ENCODE measurements at regions not wholly inside any gene's neighbourhood (a gene's known extent, or its start where the extent isn't known, plus 50 kb on each side); places are given as distances from the start of the nearest gene placed in this dataset.

GRCh38 chr12:73221836-73222235 is 949.7 kb downstream of the TRHDE start:
- H3K4me1 ChIP-seq (ENCODE audit: insufficient read depth) = peaks cover 11% of the 10 kb centered on the region
- no peaks in the 10 kb centered on the region for H4K20me1 ChIP-seq (replicated peaks; ENCODE audit: insufficient read depth)
- H3K27me3 Mint-ChIP-seq (ENCODE audit: insufficient read depth, low read depth, poor library complexity) = no peaks in the 10 kb centered on the region
- H3K4me1 Mint-ChIP-seq = no peaks in the 10 kb centered on the region
- no peak overlapping the region for H3K27ac Mint-ChIP-seq
- 0 out of 3 replicates have a peak, but pooled peaks cover 3% of the 10 kb centered on the region for H3K36me3 Mint-ChIP-seq (ENCODE audit: low read depth)
- H3K9me3 Mint-ChIP-seq = peaks cover 7% of the 10 kb centered on the region; the same call in 2 of the 3 replicates
- no peaks in the 10 kb centered on the region for H3F3A ChIP-seq (replicated peaks; ENCODE audit: low read depth)
- H3K4me3 Mint-ChIP-seq = no peak overlapping the region
- H3K36me3 ChIP-seq (ENCODE audit: insufficient read depth) = no peaks in the 10 kb centered on the region
- no peak overlapping the region for H3K4me2 ChIP-seq
- DNase-seq (ENCODE audit: low spot score) = no peak
- no peak overlapping the region for H3K4me3 ChIP-seq
- H3K27me3 ChIP-seq (ENCODE audit: insufficient read depth) = no peaks in the 10 kb centered on the region
- no peak for TF ChIP-seq EZH2 (IDR thresholded peaks at IDR 0.05; ENCODE audit: low read depth, unreplicated experiment)
- no peak for TF ChIP-seq ETS1 (IDR thresholded peaks at IDR 0.05)
- no peak for TF ChIP-seq ZNF114 (CRISPR knock-in tag; IDR thresholded peaks at IDR 0.05)
- no peak for TF ChIP-seq CTCF (conservative IDR thresholded peaks at IDR 0.05; ENCODE audit: low read depth in 2 of 2)
- no peak for TF ChIP-seq EZH2phosphoT487 (IDR thresholded peaks at IDR 0.05; ENCODE audit: unreplicated experiment)
- TF ChIP-seq ZNF331 (CRISPR knock-in tag; IDR thresholded peaks at IDR 0.05; ENCODE audit: low read depth) = no peak
- no peak for TF ChIP-seq POLR2AphosphoS5 (IDR thresholded peaks at IDR 0.05; ENCODE audit: low read depth)
- no peak for TF ChIP-seq ZNF462 (CRISPR knock-in tag; IDR thresholded peaks at IDR 0.05)
- TF ChIP-seq CREB1 (CRISPR knock-in tag; IDR thresholded peaks at IDR 0.05; ENCODE audit: low read depth) = no peak
- no peak for TF ChIP-seq STAT1 (IDR thresholded peaks at IDR 0.05; ENCODE audit: unreplicated experiment)
- no peak for TF ChIP-seq REST (IDR thresholded peaks at IDR 0.05; ENCODE audit: unreplicated experiment)
- TF ChIP-seq NANOG (IDR thresholded peaks at IDR 0.05; ENCODE audit: borderline replicate concordance) = no peak
- TF ChIP-seq JUNB (IDR thresholded peaks at IDR 0.05; ENCODE audit: unreplicated experiment) = no peak
- no peaks in the 10 kb centered on the region for H3K79me2 ChIP-seq (replicated peaks; ENCODE audit: insufficient read depth)
- H3K9me2 ChIP-seq (ENCODE audit: insufficient read depth) = no peaks in the 10 kb centered on the region
- H2AFZ ChIP-seq = no peak overlapping the region
- no peak overlapping the region for H3K27ac ChIP-seq (ENCODE audit: low read depth)
- no peak for ATAC-seq

Data from GM23338 (cell line).